Tibial nerve (tissue), 4 donors: ENCODE measurements at regions not wholly inside any gene's neighbourhood (a gene's known extent, or its start where the extent isn't known, plus 50 kb on each side); places are given as distances from the start of the nearest gene placed in this dataset.

Experiments
- DNase-seq, 2 donors: peaks; one replicate each; pipeline ENCODE4 v3.0.0-alpha.2; 2019; ENCODE audit warnings: low spot score in 2 of 2
- H3K27ac ChIP-seq, 4 donors: fragments of 200-600 bp; sonication (generic) in 3 of 4; one replicate each; pipeline ENCODE4 v1.5.1; 2017 to 2019; ENCODE audit warnings: mild to moderate bottlenecking in 1 of 4
- H3K27me3 ChIP-seq, 2 donors: fragments of 200-600 bp; sonication (generic) in 1 of 2; one replicate each; pipeline versions ENCODE4 v1.5.1 to v1.6.0; 2017 to 2019
- H3K36me3 ChIP-seq, 3 donors: fragments of 200-600 bp; sonication (generic); one replicate each; pipeline ENCODE4 v1.5.1; 2018 to 2019
- H3K4me1 ChIP-seq, 4 donors: fragments of 200-600 bp; sonication (generic) in 3 of 4; one replicate each; pipeline ENCODE4 v1.5.1; 2017 to 2019
- H3K4me3 ChIP-seq, 4 donors: fragments of 200-600 bp; sonication (generic) in 3 of 4; one replicate each; pipeline ENCODE4 v1.5.1; 2017 to 2019; ENCODE audit warnings: mild to moderate bottlenecking in 1 of 4, moderate library complexity in 1 of 4
- H3K9me3 ChIP-seq, 4 donors: fragments of 200-600 bp; sonication (generic) in 3 of 4; one replicate each; pipeline ENCODE4 v1.5.1; 2017 to 2019
- CTCF ChIP-seq, 5 experiments: fragments of 200-600 bp in 3 of 5; fragments of 450-650 bp in 2 of 5; sonication (generic) in 3 of 5; IDR thresholded peaks; one replicate each; pipeline ENCODE4 v1.5.1; 2016 to 2019; ENCODE audit warnings: antibody characterized with exemption in 5 of 5, mild to moderate bottlenecking in 3 of 5, moderate library complexity in 2 of 5
- EP300 ChIP-seq, 2 donors: sonication (generic); formaldehyde crosslinking; IDR thresholded peaks; one replicate each; pipeline ENCODE4 v1.6.1; 2017; ENCODE audit warnings: antibody characterized with exemption in 2 of 2, mild to moderate bottlenecking in 1 of 2
- POLR2A ChIP-seq, 2 donors: fragments of 450-650 bp; IDR thresholded peaks; one replicate each; pipeline ENCODE4 v1.6.1; 2017; ENCODE audit warnings: antibody characterized with exemption in 2 of 2, mild to moderate bottlenecking in 2 of 2, moderate library complexity in 2 of 2
- WGBS, 2 donors: methylation state at CpG; one replicate each; pipeline ENCODE4 v1.1.5; 2018; 5-methylcytosine and 5-hydroxymethylcytosine counted together

GRCh38 chr2:133839677-133840076 lies 271.4 kb upstream of the NCKAP5 start:
- Histone ChIP-seq H3K27ac (no peak overlapping the region), H3K27me3 (no peaks in the 10 kb centered on the region), H3K9me3 (no peaks in the 10 kb centered on the region), H3K4me3 (no peak overlapping the region), H3K4me1 (peaks cover 0 to 27% (median 0%) of the 10 kb centered on the region in 4 donors), H3K36me3 (no peaks in the 10 kb centered on the region)
- WGBS, 2 donors, result 69 to 73% methylated on average over 6 of the region's 6 CpGs
- DNase-seq, result no peak
- TF ChIP-seq CTCF (IDR thresholded peaks at IDR 0.05) (no peak), EP300 (IDR thresholded peaks at IDR 0.05) (no peak), POLR2A (IDR thresholded peaks at IDR 0.05) (no peak)

- WGBS, 2 donors, result 79 to 89% methylated on average over 7 of the region's 7 CpGs
- TF ChIP-seq POLR2A (IDR thresholded peaks at IDR 0.05), result no peak
- TF ChIP-seq CTCF (IDR thresholded peaks at IDR 0.05), result no peak
- TF ChIP-seq EP300 (IDR thresholded peaks at IDR 0.05), result no peak
- H3K36me3 ChIP-seq, result no peaks in the 10 kb centered on the region
- H3K4me1 ChIP-seq, result peaks cover 0 to 27% (median 0%) of the 10 kb centered on the region in 4 donors
- peak overlapping the region in 2 of 4 donors; percentile 37 to 75 for H3K27ac ChIP-seq
- no peaks in the 10 kb centered on the region for H3K9me3 ChIP-seq
- no peaks in the 10 kb centered on the region for H3K27me3 ChIP-seq
- no peak for DNase-seq
- H3K4me3 ChIP-seq, result no peak overlapping the region
Observed at GRCh38 chr2:133840761-133841160, 272.5 kb upstream of the NCKAP5 start.

- Histone ChIP-seq H3K27me3 (no peaks in the 10 kb centered on the region), H3K27ac (peak overlapping the region in 3 of 4 donors; percentile 11 to 77 (median 75)), H3K4me3 (no peak overlapping the region), H3K4me1 (peaks cover 0 to 27% (median 0%) of the 10 kb centered on the region in 4 donors), H3K9me3 (no peaks in the 10 kb centered on the region), H3K36me3 (no peaks in the 10 kb centered on the region)
- WGBS, 2 donors, result 31 to 41% methylated on average over 4 of the region's 4 CpGs
- TF ChIP-seq EP300 (IDR thresholded peaks at IDR 0.05) (peak in 1 of 2 donors; percentile 55), CTCF (IDR thresholded peaks at IDR 0.05) (no peak)
- peak in 1 of 2 donors; percentile 41 for DNase-seq
Observed at GRCh38 chr2:133841900-133842299, 273.6 kb upstream of the NCKAP5 start.

GRCh38 chr2:133842446-133842845 lies 274.2 kb upstream of the NCKAP5 start:
- H3K9me3 ChIP-seq, result no peaks in the 10 kb centered on the region
- no peak for DNase-seq
- H3K27me3 ChIP-seq, result no peaks in the 10 kb centered on the region
- TF ChIP-seq CTCF (IDR thresholded peaks at IDR 0.05) (no peak), POLR2A (IDR thresholded peaks at IDR 0.05) (no peak), EP300 (IDR thresholded peaks at IDR 0.05) (no peak)
- peaks cover 0 to 27% (median 0%) of the 10 kb centered on the region in 4 donors for H3K4me1 ChIP-seq
- H3K4me3 ChIP-seq, result no peak overlapping the region
- H3K27ac ChIP-seq, result peak overlapping the region in 3 of 4 donors; percentile 11 to 77 (median 75)
- 75 to 76% methylated on average over 2 of the region's 2 CpGs for WGBS, 2 donors
- H3K36me3 ChIP-seq, result no peaks in the 10 kb centered on the region

GRCh38 chr2:133843091-133843490 lies 274.8 kb upstream of the NCKAP5 start:
- 82 to 91% methylated on average over 3 of the region's 3 CpGs for WGBS, 2 donors
- Histone ChIP-seq H3K27ac (peak overlapping the region in 2 of 4 donors; percentile 75 to 77), H3K4me1 (peaks cover 0 to 27% (median 0%) of the 10 kb centered on the region in 4 donors), H3K36me3 (no peaks in the 10 kb centered on the region), H3K9me3 (no peaks in the 10 kb centered on the region), H3K4me3 (no peak overlapping the region), H3K27me3 (no peaks in the 10 kb centered on the region)
- DNase-seq, result no peak
- TF ChIP-seq CTCF (IDR thresholded peaks at IDR 0.05), result no peak
- no peak for TF ChIP-seq POLR2A (IDR thresholded peaks at IDR 0.05)
- TF ChIP-seq EP300 (IDR thresholded peaks at IDR 0.05), result no peak
